Neutrophil (primary cell): ENCODE measurements at regions not wholly inside any gene's neighbourhood (a gene's known extent, or its start where the extent isn't known, plus 50 kb on each side); places are given as distances from the start of the nearest gene placed in this dataset.

Experiments used
- H3K27ac ChIP-seq: fragments of 200-600 bp; sonication (generic); 2 replicates; pipeline ENCODE4 v1.5.1; 2016; ENCODE audit warnings: mild to moderate bottlenecking, moderate library complexity
- H3K27me3 ChIP-seq: fragments of 200-600 bp; sonication (generic); 2 replicates; pipeline ENCODE4 v1.6.0; 2016; ENCODE audit warnings: mild to moderate bottlenecking
- H3K36me3 ChIP-seq: fragments of 200-600 bp; sonication (generic); 2 replicates; pipeline ENCODE4 v1.5.1; 2017
- H3K4me1 ChIP-seq, 2 experiments: fragments of 200-600 bp in 1 of 2; sonication (generic) in 1 of 2; 1 replicate in 1 of 2; 2 replicates in 1 of 2; pipeline versions ENCODE4 v1.5.1 to v1.6.1; 2013 to 2016; ENCODE audit warnings: low read depth in 1 of 2, low read length in 1 of 2, mild to moderate bottlenecking in 1 of 2, moderate library complexity in 1 of 2; ENCODE audit not compliant: control insufficient read depth in 1 of 2, insufficient read depth in 1 of 2
- H3K4me3 ChIP-seq, 2 experiments: fragments of 200-600 bp in 1 of 2; sonication (generic) in 1 of 2; 1 replicate in 1 of 2; 2 replicates in 1 of 2; pipeline ENCODE4 v1.5.1; 2013 to 2016; ENCODE audit warnings: low read depth in 1 of 2, low read length in 1 of 2, mild to moderate bottlenecking in 1 of 2, moderate library complexity in 1 of 2
- H3K9me3 ChIP-seq: fragments of 200-600 bp; sonication (generic); 2 replicates; pipeline ENCODE4 v1.5.1; 2016
- TF ChIP-seq, protein P1 (sequence below): fragments of 200-600 bp; sonication (generic); IDR thresholded peaks from 2 replicates; pipeline ENCODE4 v1.5.1; 2016; ENCODE audit warnings: antibody characterized with exemption

DNA sequence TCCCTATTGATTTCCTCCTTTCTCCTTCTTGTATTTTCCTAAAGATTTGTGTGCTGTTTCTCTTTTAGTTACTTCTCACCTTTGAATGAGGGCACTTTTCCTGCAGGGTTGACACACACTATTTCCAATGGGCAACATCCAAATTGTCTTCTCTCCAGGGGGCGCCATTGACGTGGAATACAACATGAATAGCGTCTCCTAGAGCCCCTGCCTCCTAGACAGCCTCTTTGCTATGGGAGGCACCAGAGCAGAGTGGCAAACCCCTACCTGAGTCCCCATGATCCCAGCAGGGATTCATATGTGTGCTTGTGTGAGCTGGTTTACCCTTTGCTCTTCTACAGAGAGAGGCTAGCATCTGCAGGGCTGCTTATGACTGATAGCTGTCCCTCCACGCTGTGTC is 61.3 kb upstream of the ITSN2 start:
- Histone ChIP-seq H3K9me3 (no peaks in the 10 kb centered on the region), H3K27ac (no peak overlapping the region), H3K4me3 (no peak overlapping the region), H3K27me3 (no peaks in the 10 kb centered on the region), H3K36me3 (no peaks in the 10 kb centered on the region), H3K4me1 (no peaks in the 10 kb centered on the region)
- TF ChIP-seq, protein P1, sequence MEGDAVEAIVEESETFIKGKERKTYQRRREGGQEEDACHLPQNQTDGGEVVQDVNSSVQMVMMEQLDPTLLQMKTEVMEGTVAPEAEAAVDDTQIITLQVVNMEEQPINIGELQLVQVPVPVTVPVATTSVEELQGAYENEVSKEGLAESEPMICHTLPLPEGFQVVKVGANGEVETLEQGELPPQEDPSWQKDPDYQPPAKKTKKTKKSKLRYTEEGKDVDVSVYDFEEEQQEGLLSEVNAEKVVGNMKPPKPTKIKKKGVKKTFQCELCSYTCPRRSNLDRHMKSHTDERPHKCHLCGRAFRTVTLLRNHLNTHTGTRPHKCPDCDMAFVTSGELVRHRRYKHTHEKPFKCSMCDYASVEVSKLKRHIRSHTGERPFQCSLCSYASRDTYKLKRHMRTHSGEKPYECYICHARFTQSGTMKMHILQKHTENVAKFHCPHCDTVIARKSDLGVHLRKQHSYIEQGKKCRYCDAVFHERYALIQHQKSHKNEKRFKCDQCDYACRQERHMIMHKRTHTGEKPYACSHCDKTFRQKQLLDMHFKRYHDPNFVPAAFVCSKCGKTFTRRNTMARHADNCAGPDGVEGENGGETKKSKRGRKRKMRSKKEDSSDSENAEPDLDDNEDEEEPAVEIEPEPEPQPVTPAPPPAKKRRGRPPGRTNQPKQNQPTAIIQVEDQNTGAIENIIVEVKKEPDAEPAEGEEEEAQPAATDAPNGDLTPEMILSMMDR = peak; percentile 46

DNA sequence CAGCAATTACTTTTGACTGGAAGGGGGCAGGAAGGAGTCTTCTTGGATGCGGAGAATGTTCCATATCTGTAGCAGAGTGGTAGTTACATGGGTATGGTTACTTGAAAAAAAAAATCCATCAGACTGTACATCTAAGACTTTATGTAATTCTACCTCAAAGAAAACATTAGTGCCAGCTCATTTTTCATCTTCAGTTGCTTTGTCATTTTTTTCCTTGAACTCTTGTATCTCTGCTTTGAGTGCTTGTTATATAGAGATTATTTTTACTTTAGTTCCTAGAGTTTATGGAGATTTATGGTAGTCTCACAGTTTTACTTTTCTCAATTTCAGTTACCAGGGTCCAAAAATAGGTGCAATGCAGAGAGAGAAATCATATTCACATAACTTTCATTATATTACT is 60.0 kb upstream of the ITSN2 start:
- H3K4me1 ChIP-seq = no peaks in the 10 kb centered on the region
- H3K27me3 ChIP-seq = no peaks in the 10 kb centered on the region
- H3K4me3 ChIP-seq = no peak overlapping the region
- no peaks in the 10 kb centered on the region for H3K36me3 ChIP-seq
- TF ChIP-seq, protein P1 = no peak
- no peaks in the 10 kb centered on the region for H3K9me3 ChIP-seq
- no peak overlapping the region for H3K27ac ChIP-seq

DNA sequence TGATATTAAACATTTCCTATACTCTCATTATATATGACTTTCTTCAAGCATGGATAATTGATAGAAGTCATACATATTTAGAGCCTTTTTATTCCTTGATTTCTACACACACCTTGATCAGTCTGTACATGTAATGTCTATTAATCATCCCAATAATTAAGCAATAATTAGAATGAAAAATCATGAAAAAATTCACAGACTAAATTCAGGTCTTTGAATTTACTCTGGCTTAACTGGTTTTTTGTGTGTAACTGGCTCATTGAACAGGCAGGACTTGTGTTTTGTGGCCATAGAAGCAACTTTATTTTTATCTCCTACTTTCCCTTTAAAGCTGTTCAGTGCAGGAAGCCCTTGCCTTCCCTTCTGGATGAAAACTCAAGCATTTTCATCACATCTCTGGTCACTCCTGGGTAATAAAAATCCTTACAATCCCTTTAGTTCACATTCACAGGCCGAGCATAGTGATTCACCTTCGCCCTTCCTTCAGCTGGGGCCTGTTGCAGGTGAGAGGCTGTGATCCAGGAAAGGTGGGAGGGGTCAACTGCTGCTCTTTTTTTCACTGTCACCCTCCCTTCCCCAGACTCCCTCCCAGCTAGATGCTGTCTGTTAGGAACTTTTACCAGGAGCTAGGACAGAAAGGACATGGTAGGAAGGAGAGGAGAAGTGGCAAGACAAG is 58.0 kb upstream of the ITSN2 start:
- no peak overlapping the region for H3K4me3 ChIP-seq
- TF ChIP-seq, protein P1 = no peak

DNA sequence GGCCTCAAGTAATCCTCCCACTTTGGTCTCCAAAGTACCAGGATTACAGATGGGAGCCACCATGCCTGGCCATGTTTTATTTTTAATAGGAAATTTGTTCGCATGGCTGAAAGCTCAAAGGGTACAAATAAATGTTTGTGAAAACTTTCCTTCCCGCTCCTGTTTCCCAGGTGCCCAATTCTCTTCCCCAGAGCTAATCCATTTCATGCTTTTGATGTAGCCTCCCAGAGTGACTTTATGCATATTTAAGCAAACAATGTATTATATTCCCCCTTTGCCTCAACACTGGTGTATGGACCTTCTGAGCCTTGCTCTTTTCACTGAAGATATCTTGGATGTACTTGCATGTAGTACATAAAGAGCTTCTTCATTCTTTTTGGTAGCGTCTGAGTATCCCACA is 52.5 kb upstream of the ITSN2 start:
- TF ChIP-seq, protein P1 = no peak
- H3K36me3 ChIP-seq = no peaks in the 10 kb centered on the region

More for the DNA sequence above, 58.0 kb upstream of the ITSN2 start:
- no peak overlapping the region for H3K27ac ChIP-seq
- no peaks in the 10 kb centered on the region for H3K4me1 ChIP-seq
- H3K36me3 ChIP-seq = no peaks in the 10 kb centered on the region
- H3K9me3 ChIP-seq = no peaks in the 10 kb centered on the region
- no peaks in the 10 kb centered on the region for H3K27me3 ChIP-seq

DNA sequence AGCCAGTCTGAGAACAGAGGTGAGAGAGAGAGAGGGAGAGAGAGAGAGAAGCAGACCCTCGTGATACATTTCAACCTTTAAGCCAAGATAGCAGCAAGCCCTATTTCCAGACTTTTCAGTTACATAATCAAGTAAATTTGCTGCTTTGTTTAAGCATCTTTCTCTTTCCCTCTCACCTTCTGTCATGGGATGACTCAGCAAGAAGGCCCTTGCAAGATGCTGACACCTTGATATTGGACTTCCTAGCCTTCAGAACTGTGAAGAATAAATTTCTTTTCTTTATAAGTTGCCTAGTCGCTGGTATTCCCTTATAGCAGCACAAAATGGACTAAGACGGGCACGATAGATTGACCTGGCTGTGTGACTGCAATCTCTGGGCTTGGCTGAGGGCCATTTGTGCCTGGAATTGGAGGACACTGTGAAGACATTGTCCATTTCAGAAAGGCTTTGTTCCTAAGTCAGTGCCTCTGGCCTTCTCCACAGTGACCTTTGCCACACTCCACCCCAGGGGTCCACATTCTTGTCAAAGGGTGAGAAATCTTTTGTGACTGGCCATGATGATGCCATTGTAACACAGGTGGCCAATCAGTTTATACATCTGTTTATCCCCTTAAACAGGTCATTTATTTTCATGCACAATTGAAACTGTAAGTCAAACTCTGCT is 51.3 kb upstream of the ITSN2 start:
- no peaks in the 10 kb centered on the region for H3K36me3 ChIP-seq
- H3K9me3 ChIP-seq = no peaks in the 10 kb centered on the region
- no peaks in the 10 kb centered on the region for H3K4me1 ChIP-seq
- H3K4me3 ChIP-seq = no peak overlapping the region
- no peaks in the 10 kb centered on the region for H3K27me3 ChIP-seq
- TF ChIP-seq, protein P1 = no peak
- no peak overlapping the region for H3K27ac ChIP-seq

More for the DNA sequence above, 52.5 kb upstream of the ITSN2 start:
- no peak overlapping the region for H3K4me3 ChIP-seq
- no peaks in the 10 kb centered on the region for H3K27me3 ChIP-seq
- H3K4me1 ChIP-seq = no peaks in the 10 kb centered on the region
- H3K27ac ChIP-seq = no peak overlapping the region
- no peaks in the 10 kb centered on the region for H3K9me3 ChIP-seq
